HG03442 (cell line): ENCODE measurements at regions not wholly inside any gene's neighbourhood (a gene's known extent, or its start where the extent isn't known, plus 50 kb on each side); places are given as distances from the start of the nearest gene placed in this dataset.

Source experiments
- ATAC-seq: cut with Tn5 transposase; IDR thresholded peaks from one replicate; pipeline ENCODE4 v1.9.1; 2021; ENCODE audit warnings: mild to moderate bottlenecking, moderate library complexity; ENCODE audit not compliant: unreplicated experiment

- no peak for ATAC-seq
Measured at GRCh38 chr12:97267594-97268202, 194.9 kb upstream of the RMST start.

- no peak for ATAC-seq
Measured at GRCh38 chr12:97272471-97272870, 190.1 kb upstream of the RMST start.

DNA sequence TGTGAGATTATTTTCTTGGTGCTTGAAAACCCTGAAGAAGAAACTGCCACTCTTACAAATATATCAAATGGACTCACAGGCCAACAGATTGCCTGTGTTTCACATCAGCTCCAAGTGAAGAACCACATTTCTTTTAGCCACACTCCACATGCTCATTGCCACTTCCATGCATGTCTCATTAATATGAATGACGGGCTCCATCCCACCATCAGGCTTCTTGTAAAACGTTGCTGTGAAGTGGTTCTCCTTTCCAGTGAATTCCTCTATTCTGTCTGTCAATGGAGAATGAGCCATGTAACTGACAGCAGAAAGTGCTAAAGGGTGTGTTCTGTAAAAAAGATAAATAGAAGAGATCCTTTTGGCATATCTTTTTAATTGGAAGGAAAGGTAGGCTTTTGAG lies 188.2 kb upstream of the RMST start:
- no peak for ATAC-seq

- no peak for ATAC-seq
Measured at GRCh38 chr12:97275256-97275655, 187.3 kb upstream of the RMST start.

- no peak for ATAC-seq
Measured at GRCh38 chr12:97275728-97276590, 186.6 kb upstream of the RMST start.

DNA sequence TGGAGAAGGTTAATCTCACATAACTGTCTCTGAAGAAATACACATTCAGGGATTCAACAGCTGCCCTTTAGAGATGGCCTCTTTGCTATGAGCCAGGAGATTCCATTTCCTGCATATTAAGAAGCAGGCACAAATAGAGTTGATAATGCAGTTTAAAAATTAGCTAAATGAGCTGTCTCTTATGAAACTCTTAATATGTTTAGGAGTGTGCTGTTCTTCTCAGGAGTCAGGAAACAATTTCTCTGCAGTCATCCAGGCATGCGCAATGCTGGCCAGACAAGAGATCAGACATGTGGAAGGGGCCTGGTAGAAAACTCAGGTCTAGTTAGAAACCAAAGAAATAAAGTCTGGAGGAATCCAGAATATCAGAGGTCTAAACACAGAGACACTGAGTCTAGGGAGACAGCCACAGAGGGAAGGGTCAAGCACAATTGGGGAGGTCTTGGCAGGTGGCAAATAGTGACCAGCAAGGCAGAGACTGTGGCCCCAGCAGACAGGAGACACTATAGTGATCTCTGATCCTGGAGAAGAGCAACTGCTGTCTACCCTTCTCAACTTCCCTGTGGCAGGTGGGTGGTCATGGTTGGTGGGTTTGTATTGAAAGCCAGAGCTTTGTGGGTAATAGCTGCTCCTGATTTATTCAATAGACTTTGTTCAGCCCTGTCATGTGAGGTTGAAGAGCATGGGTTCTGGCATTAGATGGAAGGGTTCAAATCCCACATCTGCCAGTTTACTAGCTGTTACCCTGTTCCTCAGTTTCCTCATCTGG lies 185.8 kb upstream of the RMST start:
- ATAC-seq, result no peak

DNA sequence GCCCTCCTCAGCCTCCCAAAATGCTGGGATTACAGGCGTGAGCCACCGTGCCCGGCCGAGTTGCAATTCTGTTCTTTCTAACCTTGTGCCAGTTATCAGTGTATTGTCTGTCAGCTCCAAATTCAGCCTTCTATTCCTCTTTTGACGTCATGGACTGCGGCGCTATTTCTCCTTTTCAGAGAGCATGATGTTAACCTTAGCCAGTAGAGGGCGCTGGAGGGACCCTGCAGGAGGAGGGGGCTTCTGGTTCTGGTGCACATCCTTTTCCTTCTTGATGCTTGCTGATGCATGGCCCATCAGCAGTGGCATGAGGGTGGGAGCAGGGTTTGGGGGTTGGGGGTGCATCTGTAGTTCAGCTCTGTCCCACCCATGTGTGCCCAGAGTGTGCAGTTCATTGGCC lies 179.3 kb upstream of the RMST start:
- no peak for ATAC-seq

GRCh38 chr12:97288531-97288930 lies 174.1 kb upstream of the RMST start:
- no peak for ATAC-seq

DNA sequence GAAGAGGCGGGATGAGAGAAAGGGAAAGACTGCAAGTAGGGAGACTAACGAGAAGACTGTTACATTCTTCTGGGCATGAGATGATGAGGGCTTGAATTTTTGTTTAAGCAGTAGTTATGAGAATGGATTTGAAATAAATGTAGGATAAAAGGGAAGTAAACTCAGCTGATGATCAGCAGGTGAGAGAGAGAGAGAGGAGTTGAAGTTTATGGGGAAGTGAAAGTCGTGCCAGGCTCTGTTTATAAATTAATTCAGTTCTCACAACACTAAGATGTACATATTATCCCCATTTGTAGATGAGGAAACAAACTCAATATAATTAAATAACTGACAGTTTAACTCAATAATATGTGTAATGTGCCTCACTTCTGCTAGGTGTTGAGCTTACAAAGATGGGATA lies 170.0 kb upstream of the RMST start:
- ATAC-seq, result no peak

GRCh38 chr12:97293541-97293940 lies 169.1 kb upstream of the RMST start:
- ATAC-seq, result no peak

DNA sequence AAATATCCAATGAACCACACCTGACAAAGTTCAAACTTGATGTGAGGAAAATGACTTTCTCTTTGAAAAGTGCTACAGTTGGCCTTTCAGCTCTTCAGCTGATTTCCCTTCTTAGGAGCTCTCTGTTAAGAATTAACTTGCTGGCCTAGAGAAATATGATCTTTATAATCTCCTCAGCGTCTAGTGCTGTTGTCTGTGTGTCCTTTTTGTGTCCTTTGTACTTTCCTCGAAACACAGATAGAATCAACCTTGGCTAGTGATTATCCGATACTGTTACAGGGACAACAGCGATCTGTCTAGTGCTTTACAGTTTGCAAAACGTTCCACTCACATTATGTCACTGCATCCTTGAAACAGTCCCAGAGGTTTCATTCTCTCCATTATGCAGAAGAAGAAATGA lies 162.8 kb upstream of the RMST start:
- no peak for ATAC-seq

GRCh38 chr12:97300431-97300830 lies 162.2 kb upstream of the RMST start:
- ATAC-seq, result no peak

DNA sequence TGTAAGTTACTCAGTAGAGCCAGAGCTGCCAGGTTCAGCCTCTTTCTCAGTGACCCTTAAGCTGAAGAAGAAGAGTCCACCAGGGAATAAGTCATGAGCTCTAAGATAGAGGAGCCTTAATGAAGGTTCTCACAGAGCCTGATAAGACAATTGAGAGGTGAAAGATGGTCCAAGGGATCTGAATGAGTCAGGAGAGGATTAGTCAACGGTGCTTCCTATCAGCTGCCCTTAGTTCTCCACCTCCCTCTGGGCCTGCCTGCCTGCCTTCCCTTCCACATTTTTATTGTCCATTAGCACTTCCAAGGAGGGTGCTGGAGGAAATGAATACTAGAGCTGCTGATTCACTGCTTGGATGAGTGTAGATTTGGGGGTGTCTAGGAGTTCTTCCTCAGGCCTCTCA lies 161.7 kb upstream of the RMST start:
- ATAC-seq, result no peak

- ATAC-seq, result no peak
Measured at GRCh38 chr12:97301576-97301975, 161.0 kb upstream of the RMST start.

DNA sequence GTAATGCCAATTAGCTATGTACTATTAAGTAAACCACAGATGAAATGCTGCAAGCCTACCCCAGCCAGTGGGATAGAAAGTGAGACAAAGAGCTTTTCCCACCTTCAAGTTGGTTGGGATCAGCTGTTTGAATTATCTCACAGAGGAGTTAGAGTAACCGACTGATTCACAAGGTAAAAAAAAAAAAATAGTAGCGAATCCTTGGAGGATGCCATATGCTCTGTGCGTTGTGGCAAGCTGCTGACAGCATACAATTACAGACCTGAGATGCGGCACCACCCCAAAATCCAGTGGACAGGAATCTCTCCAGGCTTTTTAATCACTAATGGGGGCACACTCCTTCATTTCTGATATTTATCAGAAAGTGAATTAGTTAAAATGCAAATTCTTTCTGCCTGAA lies 157.0 kb upstream of the RMST start:
- ATAC-seq, result no peak

- ATAC-seq, result peak; percentile 97
Measured at GRCh38 chr12:97306147-97306546, 156.5 kb upstream of the RMST start.

DNA sequence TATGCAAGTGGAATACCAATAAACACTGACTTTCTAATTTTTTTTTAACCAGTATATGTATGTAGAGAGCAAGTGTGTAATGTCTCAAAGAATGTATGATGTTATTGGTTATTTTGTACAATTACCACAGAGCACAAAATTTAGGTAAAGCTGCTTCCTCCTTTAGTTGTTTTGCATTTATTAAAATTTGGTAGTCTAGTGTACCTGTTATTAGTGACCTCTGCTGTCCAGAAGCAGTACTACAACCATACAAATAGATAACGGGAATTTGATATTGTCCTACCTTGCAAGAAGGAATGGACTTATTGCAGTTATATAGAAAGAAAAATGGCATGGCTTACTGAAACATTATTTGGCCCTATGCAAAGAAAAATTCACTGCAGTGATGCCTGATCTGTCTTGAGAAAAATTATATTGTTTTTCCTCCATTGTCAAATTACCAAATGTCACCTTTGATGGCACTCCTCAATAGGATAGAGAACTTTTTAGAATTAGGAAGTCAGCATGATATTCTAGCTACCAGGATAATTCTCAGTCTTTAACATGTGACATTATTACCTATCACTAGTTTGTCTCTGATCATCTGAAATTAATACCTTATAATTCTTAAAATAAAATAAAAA lies 153.9 kb upstream of the RMST start:
- ATAC-seq, result no peak

GRCh38 chr12:97309921-97310320 lies 152.7 kb upstream of the RMST start:
- no peak for ATAC-seq

DNA sequence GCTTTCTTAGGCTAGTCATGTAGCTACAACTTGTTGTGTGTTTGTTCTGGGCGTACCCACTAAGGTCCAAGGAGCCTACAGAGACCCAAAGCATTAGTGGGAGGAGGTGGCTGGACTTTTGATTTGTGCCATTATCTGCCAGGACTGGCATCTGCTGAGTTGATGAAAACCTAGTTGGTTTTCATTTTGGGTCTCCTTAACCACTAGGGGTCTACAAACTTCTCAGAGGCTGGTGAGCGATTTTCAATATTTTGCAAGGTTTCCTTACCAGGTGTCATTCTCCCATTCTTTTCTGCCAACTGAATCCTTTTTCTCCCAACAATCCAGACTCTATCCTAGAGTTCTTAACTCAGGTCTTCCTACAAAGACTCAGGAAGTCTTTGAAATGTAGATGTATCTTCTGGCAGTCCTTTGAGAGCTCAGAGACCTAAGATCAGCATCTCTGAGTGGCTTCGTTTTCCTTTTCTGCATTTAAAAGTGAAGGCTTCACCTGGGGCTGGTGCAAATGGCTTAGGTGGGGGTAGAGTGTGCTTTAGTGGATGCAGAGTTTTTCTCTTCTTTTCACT lies 150.0 kb upstream of the RMST start:
- ATAC-seq, result no peak

DNA sequence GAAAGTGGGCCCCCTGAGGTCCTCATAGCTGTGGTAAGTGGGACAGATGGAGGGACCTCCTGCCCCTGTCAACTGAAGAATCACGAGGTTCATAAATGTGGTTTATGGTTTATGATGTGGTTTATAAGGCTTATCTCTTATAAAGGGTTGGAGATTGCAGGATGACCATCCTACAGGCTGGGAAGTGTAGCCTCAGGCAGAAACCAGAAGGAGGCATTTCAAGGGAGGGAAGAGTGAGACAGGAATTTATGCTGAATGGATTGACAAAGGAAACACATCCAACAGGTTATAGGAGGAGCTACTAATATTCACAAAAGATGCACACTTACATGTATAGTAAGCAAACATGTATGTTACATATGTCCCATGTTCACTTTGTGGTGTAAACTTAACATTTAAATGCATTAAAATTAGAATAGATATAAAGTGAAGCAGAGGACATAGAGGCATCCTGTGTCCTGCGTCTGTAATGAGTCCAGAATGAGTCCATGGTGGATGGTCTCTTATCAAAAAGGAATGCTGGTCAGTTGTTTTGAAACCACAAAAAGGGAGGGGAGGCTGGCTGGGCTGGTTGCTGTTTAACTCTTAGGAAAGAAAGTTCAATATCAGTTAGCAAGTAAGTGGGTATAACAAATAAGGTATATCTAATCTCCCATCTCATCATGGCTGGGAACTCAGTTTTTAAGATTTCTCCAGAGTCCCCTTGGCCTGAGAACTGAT lies 149.0 kb upstream of the RMST start:
- no peak for ATAC-seq
